WERI-Rb-1 (cell line): ENCODE measurements at regions not wholly inside any gene's neighbourhood (a gene's known extent, or its start where the extent isn't known, plus 50 kb on each side); places are given as distances from the start of the nearest gene placed in this dataset.

Experiments used
- DNase-seq: peaks from one replicate; pipeline ENCODE4 v3.0.0-alpha.2; 2020
- H3K27ac ChIP-seq: fragments of 250-450 bp; sonication (Bioruptor Pico); 2 replicates; pipeline ENCODE4 v1.5.1; 2020; ENCODE audit warnings: mild to moderate bottlenecking, moderate library complexity
- H3K27me3 ChIP-seq: fragments of 250-450 bp; sonication (Bioruptor Pico); 2 replicates; pipeline ENCODE4 v1.5.1; 2021; ENCODE audit warnings: mild to moderate bottlenecking, low read depth, moderate library complexity; ENCODE audit not compliant: insufficient read depth, severe bottlenecking
- H3K36me3 ChIP-seq: fragments of 250-450 bp; sonication (Bioruptor Pico); 2 replicates; pipeline ENCODE4 v1.5.1; 2020; ENCODE audit warnings: mild to moderate bottlenecking, moderate library complexity
- H3K4me3 ChIP-seq: 2 replicates; pipeline ENCODE4 v1.5.1; 2011; ENCODE audit warnings: low read depth, mild to moderate bottlenecking, control low read depth, low read length
- H3K9me3 ChIP-seq: fragments of 250-450 bp; sonication (Bioruptor Pico); 2 replicates; pipeline ENCODE4 v1.5.1; 2021; ENCODE audit warnings: mild to moderate bottlenecking, moderate library complexity; ENCODE audit not compliant: severe bottlenecking
- CTCF ChIP-seq: IDR thresholded peaks from 2 replicates; pipeline ENCODE4 v1.5.1; 2011; ENCODE audit warnings: low read depth, mild to moderate bottlenecking, control low read depth, inconsistent platforms, low read length

GRCh38 chr5:8956659-8957058 lies 589.2 kb downstream of the SEMA5A start:
- H3K36me3 ChIP-seq = no peaks in the 10 kb centered on the region
- no peak for TF ChIP-seq CTCF
- no peaks in the 10 kb centered on the region for H3K9me3 ChIP-seq
- H3K27ac ChIP-seq = no peak overlapping the region
- H3K27me3 ChIP-seq = no peaks in the 10 kb centered on the region
- no peak for DNase-seq
- no peak overlapping the region for H3K4me3 ChIP-seq

- Histone ChIP-seq H3K36me3 (no peaks in the 10 kb centered on the region), H3K4me3 (no peak overlapping the region), H3K27ac (no peak overlapping the region), H3K27me3 (no peaks in the 10 kb centered on the region), H3K9me3 (no peaks in the 10 kb centered on the region)
- no peak for DNase-seq
- TF ChIP-seq CTCF = no peak
Measured at GRCh38 chr5:8958602-8959001, 587.3 kb downstream of the SEMA5A start.

- Histone ChIP-seq H3K36me3 (no peaks in the 10 kb centered on the region), H3K27ac (no peak overlapping the region), H3K9me3 (no peaks in the 10 kb centered on the region), H3K4me3 (no peak overlapping the region), H3K27me3 (no peaks in the 10 kb centered on the region)
- DNase-seq = no peak
- TF ChIP-seq CTCF = no peak
Measured at GRCh38 chr5:8961219-8961618, 584.7 kb downstream of the SEMA5A start.

- TF ChIP-seq CTCF = no peak
- no peak for DNase-seq
- Histone ChIP-seq H3K27ac (no peak overlapping the region), H3K4me3 (no peak overlapping the region), H3K36me3 (no peaks in the 10 kb centered on the region), H3K27me3 (no peaks in the 10 kb centered on the region), H3K9me3 (no peaks in the 10 kb centered on the region)
Measured at GRCh38 chr5:8961956-8962355, 583.9 kb downstream of the SEMA5A start.

GRCh38 chr5:8981016-8981415 lies 564.9 kb downstream of the SEMA5A start:
- Histone ChIP-seq H3K9me3 (no peaks in the 10 kb centered on the region), H3K4me3 (no peak overlapping the region), H3K36me3 (no peaks in the 10 kb centered on the region), H3K27me3 (peaks cover 2% of the 10 kb centered on the region), H3K27ac (no peak overlapping the region)
- TF ChIP-seq CTCF = no peak
- no peak for DNase-seq

GRCh38 chr5:8981496-8981895 lies 564.4 kb downstream of the SEMA5A start:
- no peak overlapping the region for H3K27ac ChIP-seq
- H3K9me3 ChIP-seq = no peaks in the 10 kb centered on the region
- TF ChIP-seq CTCF = no peak
- DNase-seq = no peak
- H3K36me3 ChIP-seq = no peaks in the 10 kb centered on the region
- peaks cover 4% of the 10 kb centered on the region for H3K27me3 ChIP-seq
- H3K4me3 ChIP-seq = no peak overlapping the region
